Ishikawa (cell line): ENCODE measurements at regions not wholly inside any gene's neighbourhood (a gene's known extent, or its start where the extent isn't known, plus 50 kb on each side); places are given as distances from the start of the nearest gene placed in this dataset.

ENCODE experiments used
- CEBPB ChIP-seq: IDR thresholded peaks from 2 replicates; pipeline ENCODE4 v1.6.1; 2012
- CREB1 ChIP-seq: IDR thresholded peaks from 2 replicates; pipeline ENCODE4 v1.6.1; 2012; ENCODE audit warnings: low read depth
- EGR1 ChIP-seq: IDR thresholded peaks from 2 replicates; pipeline ENCODE4 v1.6.1; 2012
- EP300 ChIP-seq: IDR thresholded peaks from 2 replicates; pipeline ENCODE4 v1.6.1; 2012; ENCODE audit warnings: borderline replicate concordance
- FOXM1 ChIP-seq: IDR thresholded peaks from 2 replicates; pipeline ENCODE4 v1.6.1; 2012; ENCODE audit warnings: low read depth, borderline replicate concordance
- NFIC ChIP-seq: IDR thresholded peaks from 2 replicates; pipeline ENCODE4 v1.6.1; 2012
- RAD21 ChIP-seq: IDR thresholded peaks from 2 replicates; pipeline ENCODE4 v1.6.1; 2012; ENCODE audit warnings: low read depth
- TAF1 ChIP-seq: IDR thresholded peaks from 2 replicates; pipeline ENCODE4 v1.6.1; 2012; ENCODE audit warnings: low read depth, mild to moderate bottlenecking
- TCF12 ChIP-seq: IDR thresholded peaks from 2 replicates; pipeline ENCODE4 v1.6.1; 2012; ENCODE audit warnings: low read depth
- TEAD4 ChIP-seq: IDR thresholded peaks from 2 replicates; pipeline ENCODE4 v1.6.1; 2012
- YY1 ChIP-seq: IDR thresholded peaks from 2 replicates; pipeline ENCODE4 v1.6.1; 2012; ENCODE audit warnings: low read depth
- ZBTB7A ChIP-seq: IDR thresholded peaks from 2 replicates; pipeline ENCODE4 v1.6.1; 2012; ENCODE audit warnings: low read depth
- TF ChIP-seq, protein P1 (sequence below): IDR thresholded peaks from 2 replicates; pipeline ENCODE4 v1.6.1; 2012
- TF ChIP-seq, protein P2 (sequence below): IDR thresholded peaks from 2 replicates; pipeline ENCODE4 v1.6.1; 2012
- TF ChIP-seq, protein P3 (sequence below): IDR thresholded peaks from 2 replicates; pipeline ENCODE4 v1.6.1; 2012; ENCODE audit warnings: low read depth, mild to moderate bottlenecking

DNA sequence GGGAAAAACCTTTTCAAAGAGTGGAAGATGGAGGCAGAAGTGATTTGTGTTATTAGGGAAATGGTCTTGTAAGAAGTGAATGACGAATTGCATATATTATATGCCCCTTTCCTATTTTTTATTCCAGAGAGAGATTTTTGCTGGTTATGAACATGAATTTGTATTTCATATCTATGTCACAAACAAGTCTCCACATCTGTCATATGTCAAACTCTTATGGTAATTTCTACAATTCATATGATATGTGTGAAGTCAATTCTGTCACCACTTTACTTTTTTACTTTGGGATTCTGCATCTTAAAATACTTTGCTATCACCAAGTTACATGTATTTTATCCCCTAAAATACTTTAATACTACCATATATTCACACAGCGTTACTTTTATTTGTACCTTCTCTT lies 594.2 kb upstream of the ARPP21 start:
- TF ChIP-seq, protein P1, sequence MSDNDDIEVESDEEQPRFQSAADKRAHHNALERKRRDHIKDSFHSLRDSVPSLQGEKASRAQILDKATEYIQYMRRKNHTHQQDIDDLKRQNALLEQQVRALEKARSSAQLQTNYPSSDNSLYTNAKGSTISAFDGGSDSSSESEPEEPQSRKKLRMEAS = no peak

DNA sequence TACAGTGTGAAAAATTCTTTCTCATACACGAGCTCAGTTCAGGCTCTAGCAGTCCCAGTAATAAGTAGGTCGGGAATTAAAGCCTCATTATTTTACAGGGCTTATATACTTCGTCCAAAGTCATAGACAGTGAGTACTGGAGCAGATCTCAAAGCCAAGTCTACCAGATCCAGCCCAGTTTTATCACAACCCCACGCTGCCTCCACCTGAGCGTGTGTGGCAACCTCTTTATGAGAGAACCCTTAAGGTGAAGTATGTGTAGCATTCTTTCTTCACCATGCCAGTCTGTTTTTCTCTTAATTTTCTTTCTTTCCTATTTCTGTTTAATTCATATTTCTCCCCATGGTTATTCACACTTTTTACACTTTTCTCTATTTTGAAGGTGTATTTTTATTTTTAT lies 574.6 kb upstream of the ARPP21 start:
- TF ChIP-seq, protein P2, sequence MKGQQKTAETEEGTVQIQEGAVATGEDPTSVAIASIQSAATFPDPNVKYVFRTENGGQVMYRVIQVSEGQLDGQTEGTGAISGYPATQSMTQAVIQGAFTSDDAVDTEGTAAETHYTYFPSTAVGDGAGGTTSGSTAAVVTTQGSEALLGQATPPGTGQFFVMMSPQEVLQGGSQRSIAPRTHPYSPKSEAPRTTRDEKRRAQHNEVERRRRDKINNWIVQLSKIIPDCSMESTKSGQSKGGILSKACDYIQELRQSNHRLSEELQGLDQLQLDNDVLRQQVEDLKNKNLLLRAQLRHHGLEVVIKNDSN = no peak
- TF ChIP-seq TCF12 = no peak
- no peak for TF ChIP-seq TEAD4
- TF ChIP-seq EGR1 = no peak

DNA sequence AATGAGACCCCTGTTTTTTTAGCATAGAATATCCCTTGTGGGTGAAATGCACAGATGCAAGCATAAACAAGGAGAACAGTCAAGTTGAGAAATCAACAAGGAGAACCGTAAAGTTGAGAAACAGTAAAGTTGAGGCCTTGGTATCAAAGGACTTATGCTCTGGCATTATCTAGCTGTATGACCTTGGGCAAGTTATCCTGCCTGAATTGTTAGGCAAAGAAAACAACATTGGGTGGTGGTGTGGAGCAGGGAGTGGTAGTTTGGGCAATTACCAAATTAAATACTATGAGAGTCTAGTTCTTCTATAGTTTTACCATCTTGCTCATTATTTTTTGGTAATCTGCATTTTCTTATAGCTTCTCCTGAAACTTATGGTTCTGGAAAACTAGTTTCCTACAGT lies 573.4 kb upstream of the ARPP21 start:
- TF ChIP-seq YY1 = no peak

DNA sequence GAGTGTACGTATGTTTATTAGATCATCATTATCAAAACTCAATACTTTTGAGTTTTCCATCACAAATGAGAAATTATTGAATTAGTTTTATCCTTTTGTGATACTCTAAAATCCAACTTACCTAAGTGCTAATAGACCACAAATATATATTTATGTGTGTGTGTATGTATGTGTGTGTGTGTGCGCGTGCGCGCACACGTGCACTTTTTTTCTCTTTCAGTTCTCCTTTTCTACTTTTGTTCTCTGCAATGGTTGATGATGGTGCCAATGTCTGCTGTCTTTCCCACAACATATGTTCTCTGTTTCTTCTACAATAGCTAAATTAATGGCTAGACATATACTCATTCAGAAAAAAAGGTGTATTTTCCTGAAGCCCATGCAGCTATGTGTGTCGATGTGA lies 571.6 kb upstream of the ARPP21 start:
- no peak for TF ChIP-seq YY1
- no peak for TF ChIP-seq EP300
- no peak for TF ChIP-seq TEAD4
- TF ChIP-seq RAD21 = no peak
- TF ChIP-seq TAF1 = no peak
- TF ChIP-seq NFIC = no peak
- no peak for TF ChIP-seq TCF12
- TF ChIP-seq, protein P2 = no peak
- no peak for TF ChIP-seq CREB1
- TF ChIP-seq, protein P1 = no peak
- TF ChIP-seq CEBPB = no peak
- no peak for TF ChIP-seq ZBTB7A
- no peak for TF ChIP-seq EGR1
- TF ChIP-seq, protein P3, sequence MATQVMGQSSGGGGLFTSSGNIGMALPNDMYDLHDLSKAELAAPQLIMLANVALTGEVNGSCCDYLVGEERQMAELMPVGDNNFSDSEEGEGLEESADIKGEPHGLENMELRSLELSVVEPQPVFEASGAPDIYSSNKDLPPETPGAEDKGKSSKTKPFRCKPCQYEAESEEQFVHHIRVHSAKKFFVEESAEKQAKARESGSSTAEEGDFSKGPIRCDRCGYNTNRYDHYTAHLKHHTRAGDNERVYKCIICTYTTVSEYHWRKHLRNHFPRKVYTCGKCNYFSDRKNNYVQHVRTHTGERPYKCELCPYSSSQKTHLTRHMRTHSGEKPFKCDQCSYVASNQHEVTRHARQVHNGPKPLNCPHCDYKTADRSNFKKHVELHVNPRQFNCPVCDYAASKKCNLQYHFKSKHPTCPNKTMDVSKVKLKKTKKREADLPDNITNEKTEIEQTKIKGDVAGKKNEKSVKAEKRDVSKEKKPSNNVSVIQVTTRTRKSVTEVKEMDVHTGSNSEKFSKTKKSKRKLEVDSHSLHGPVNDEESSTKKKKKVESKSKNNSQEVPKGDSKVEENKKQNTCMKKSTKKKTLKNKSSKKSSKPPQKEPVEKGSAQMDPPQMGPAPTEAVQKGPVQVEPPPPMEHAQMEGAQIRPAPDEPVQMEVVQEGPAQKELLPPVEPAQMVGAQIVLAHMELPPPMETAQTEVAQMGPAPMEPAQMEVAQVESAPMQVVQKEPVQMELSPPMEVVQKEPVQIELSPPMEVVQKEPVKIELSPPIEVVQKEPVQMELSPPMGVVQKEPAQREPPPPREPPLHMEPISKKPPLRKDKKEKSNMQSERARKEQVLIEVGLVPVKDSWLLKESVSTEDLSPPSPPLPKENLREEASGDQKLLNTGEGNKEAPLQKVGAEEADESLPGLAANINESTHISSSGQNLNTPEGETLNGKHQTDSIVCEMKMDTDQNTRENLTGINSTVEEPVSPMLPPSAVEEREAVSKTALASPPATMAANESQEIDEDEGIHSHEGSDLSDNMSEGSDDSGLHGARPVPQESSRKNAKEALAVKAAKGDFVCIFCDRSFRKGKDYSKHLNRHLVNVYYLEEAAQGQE = no peak
- TF ChIP-seq FOXM1 = no peak

DNA sequence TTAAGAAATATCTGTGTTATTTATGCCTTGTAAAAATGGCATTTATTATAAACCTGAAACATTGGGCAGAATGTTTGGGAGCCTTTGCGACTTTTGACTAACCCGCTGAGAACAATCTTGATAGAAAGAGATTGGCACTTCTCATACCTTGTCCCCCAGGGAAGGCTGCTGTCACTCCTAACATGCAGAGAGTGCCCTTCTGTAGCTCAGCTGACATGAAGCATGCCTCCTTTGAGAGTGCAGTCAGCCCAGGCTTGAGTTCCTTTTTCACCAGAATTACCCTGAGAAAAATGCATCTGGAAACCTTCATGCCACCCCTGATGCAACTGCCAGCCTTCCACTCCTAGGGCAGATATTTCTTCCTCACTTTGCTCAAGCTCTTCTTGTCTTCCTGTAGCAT lies 569.2 kb upstream of the ARPP21 start:
- no peak for TF ChIP-seq CREB1
- TF ChIP-seq EP300 = no peak
- TF ChIP-seq, protein P3 = no peak
- TF ChIP-seq, protein P2 = no peak
- no peak for TF ChIP-seq RAD21
- TF ChIP-seq FOXM1 = no peak
- no peak for TF ChIP-seq TEAD4
- TF ChIP-seq TAF1 = no peak
- TF ChIP-seq YY1 = no peak
- no peak for TF ChIP-seq EGR1
- no peak for TF ChIP-seq CEBPB

DNA sequence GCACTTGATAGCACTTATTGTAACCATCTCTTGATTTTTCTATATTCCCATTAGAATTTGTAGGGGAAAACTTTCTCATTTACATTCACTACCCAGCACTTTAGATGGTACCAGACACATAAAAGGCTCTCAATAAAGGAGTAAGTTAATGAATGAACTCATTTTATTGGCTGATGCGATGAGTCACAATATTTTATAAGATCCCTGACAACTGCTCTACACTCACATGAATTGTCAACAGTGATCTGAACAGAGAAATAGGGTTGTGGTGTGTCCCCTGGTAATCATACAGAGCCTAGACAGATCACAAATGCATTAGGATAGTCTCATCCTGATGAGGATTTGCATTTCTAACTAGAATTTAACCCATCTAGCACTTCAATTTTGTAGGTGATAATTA lies 567.6 kb upstream of the ARPP21 start:
- TF ChIP-seq TEAD4 (no peak), NFIC (no peak), YY1 (no peak), EP300 (no peak), FOXM1 (no peak), RAD21 (no peak), TCF12 (no peak), CEBPB (no peak), ZBTB7A (no peak), EGR1 (no peak), TAF1 (no peak), CREB1 (no peak)
- TF ChIP-seq, protein P1 = no peak
- TF ChIP-seq, protein P2 = no peak
- TF ChIP-seq, protein P3 = no peak
